ENCODE measurements at regions not wholly inside any gene's neighbourhood (a gene's known extent, or its start where the extent isn't known, plus 50 kb on each side); places are given as distances from the start of the nearest gene placed in this dataset.
A peak's percentile ranks its signal among the peaks of the same experiment; 100 is the strongest.

GRCh38 chr2:125070726-125071505 is 1045.8 kb downstream of the CNTNAP5 start:
- DNase-seq, result no peak

- no peak for DNase-seq
Measured at GRCh38 chr2:125073440-125073839, 1048.4 kb downstream of the CNTNAP5 start.

DNA sequence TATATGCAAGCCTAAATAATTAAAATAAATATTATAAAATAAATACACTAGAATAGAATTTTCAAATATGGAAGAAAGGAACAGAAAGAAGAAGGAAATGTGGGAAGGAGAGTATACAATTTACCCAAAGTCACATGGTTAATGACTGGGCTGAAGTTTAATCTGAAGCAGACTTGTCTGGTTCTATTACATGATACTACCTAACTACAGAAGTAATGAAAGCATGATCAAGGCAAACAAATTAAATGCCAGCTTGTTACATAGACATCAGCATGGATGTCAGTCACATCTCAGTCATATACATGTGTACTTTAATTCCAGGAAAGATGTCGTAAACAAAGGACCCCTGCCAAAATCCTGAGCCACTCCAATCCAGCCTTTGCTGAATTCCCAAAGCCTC is 1060.8 kb downstream of the CNTNAP5 start:
- no peak for DNase-seq

DNA sequence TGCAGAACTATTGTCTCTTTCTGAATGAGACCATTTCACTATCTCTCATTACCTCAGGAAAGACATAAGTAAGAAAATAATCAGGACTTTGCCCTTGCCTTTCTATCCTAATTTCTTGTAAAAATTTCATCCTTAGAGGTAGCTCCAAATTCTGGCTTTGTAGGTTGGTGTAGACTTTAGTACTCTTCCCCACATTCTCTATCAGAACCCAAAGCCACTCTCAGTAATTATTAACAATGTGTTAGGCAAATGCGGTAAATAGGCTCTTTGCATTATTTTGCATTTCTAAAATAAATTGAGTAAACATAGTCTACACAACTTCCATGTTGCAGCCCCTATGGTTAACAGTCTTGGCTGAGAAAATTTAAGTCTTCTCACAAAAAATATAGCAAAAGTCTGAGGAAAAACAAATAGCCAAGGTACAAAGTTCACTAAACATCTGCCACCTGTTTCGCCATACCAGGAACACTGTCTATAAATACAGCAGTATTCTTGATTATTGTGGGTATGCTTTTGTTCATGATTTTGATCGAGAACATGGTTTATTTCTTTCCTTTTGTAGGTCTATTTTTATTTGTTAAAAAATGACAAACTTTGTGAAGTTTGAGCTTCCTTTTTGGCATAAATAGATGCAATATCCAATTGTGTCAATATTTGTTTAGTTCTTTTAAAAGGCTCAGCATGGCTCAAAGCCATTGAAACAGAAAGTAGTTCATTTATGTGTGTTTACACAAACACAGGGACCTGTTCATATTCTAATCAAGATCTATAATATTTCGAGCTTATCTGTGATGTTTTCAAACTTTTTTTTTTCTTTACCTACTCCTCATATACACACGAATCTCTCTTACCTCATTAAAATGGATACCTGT is 1061.5 kb downstream of the CNTNAP5 start:
- DNase-seq, result no peak

GRCh38 chr2:125092276-125093009 is 1067.4 kb downstream of the CNTNAP5 start:
- DNase-seq, result no peak

DNA sequence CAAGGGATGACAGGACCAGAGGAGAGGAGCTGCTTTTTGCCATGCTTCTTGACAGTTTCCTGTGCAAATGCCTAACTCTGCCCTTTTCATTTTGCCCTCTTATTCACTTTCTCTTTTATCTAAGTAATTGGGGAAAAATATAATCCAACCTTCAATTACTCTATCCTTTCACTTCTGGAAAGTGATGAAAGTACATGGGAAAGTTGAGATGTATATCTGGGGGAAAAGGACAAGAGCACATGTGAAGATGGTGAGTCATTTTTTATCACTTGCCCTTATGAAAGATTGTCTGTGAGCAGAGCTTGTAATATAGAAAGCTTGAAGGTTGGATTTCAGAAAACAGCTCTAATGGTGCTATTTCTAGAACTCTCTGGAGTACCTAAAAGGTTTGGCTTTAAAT is 1070.7 kb downstream of the CNTNAP5 start:
- no peak for DNase-seq

- DNase-seq, result no peak
Measured at GRCh38 chr2:125106710-125107109, 1081.6 kb downstream of the CNTNAP5 start.

GRCh38 chr2:125107446-125107845 is 1082.4 kb downstream of the CNTNAP5 start:
- no peak for DNase-seq

DNA sequence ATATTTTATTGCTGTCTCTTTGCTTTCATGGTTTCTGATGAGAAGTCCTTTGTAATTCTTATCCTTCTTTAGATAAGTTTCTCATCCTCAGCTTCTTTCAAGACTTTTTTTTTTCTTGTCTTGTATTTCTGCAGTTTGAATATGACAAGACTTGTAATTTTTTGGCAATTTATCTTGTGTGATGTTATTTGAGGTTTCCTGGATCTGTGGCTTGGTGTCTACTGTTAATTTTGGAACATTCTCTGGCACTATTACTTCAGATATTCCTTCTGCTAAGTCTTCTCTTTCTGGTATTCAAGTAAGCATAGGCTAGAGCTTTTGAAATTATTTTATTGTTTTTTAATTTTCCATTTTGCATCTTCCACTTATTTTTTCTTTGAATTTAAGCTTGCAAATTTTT is 1083.2 kb downstream of the CNTNAP5 start:
- no peak for DNase-seq

DNA sequence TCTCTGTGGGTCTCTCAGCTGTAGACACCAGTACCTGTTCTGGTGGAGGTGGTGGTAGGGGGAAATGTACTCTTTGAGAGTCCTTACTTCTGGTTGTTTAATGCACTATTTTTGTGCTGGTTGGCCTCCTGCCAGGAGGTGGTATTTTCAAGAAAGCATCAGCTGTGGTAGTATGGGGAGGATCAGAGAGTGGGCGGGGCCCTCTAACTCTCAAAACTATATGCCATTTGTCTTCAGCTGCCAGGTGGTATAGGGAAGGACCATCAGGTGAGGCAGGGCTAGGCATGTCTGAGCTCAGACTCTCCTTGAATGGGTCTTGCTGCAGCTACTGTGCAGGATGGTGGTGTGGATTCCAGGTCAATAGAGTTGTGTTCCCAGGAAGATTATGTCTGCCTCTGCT is 1100.8 kb downstream of the CNTNAP5 start:
- no peak for DNase-seq

DNA sequence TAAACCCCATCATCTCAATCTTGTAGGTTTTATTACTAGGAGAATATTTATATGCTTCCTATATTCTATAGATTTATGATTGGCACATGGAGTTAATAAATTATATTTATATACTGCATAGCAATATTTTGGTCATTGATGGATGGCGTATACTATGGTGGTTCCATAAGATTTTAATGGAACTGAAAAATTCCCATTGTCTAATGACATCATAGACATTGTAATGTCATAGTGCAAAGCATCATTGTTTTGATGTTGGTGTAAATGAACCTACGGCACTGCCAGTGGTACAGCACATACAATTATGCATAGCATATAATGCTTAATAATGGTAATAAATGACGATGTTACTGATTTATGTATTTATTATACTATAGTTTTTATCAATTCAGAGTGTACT is 1135.9 kb downstream of the CNTNAP5 start:
- no peak for DNase-seq

- no peak for DNase-seq
Measured at GRCh38 chr2:125167152-125167551, 1142.1 kb downstream of the CNTNAP5 start.

DNA sequence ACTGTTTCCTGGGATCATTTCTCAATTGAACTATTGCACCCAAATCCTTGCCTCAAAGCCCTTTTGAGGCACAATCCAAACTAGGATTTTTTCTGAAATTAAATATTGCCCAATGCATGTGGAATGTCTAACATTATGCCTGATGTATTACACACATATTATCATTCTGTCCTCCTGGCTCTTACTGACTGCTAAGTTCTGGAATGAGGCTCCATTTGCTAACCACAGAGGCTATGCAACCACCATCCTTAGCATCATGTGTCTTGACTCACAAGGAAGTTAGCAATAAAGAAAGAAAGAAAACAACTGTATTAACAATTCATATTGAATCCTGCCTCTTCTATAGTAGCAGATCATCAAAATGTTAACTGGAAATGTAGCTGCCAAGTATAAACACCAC is 1142.7 kb downstream of the CNTNAP5 start:
- no peak for DNase-seq

- no peak for DNase-seq
Measured at GRCh38 chr2:125168442-125168841, 1143.4 kb downstream of the CNTNAP5 start.

DNA sequence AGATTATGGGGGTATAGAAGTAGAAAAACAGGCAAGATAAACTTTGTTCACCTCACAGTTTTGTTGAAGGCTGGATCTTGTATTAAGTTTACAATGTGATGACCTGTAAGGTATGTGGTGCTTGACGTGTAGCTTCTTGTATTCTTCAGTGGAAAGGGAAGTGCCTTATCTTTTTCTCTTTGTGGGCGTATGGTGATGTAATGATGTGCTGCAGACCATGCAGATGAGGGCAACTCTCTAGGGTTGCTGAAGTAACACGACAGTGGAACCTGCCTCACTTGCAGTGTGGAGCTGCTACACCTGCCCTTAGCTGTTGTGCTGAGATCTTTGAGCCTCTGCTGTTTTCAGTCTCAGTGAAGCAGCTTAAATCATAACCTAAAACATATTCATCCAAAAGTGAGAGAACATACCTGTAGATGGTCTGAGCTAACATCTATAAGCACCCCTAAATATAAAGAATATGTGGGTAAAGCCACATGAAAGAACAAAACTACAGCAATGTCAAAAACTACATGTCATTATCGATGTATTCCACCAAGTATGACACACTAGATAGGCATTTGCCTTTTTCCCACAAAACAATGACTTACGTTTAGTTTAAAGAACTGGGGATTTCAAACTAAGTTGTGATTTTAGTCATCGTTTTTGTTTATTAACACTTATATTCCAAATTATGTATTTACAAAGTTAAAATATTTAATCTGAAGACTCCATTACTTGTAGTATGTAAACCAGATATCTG is 1144.1 kb downstream of the CNTNAP5 start:
- DNase-seq, result no peak

- DNase-seq, result no peak
Measured at GRCh38 chr2:125169764-125170146, 1144.7 kb downstream of the CNTNAP5 start.

DNA sequence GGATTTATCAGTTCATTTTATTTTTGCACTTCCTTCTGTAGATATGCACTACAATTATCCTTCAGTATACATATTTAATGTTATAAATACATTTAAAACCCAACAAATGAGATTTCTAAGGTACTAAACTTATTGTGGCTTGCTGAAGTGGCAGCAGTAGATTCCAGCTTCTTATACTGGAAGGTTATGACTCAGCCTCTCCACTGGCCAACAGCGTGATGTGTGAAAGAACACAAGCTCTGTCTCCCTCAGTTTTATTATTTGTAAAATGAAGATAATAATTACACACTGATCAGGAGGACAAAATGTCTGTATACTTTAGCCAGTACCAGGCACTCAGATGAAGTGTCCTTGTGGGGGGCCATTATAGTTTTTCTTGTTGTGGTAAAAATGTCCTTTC is 1147.1 kb downstream of the CNTNAP5 start:
- DNase-seq, result no peak

DNA sequence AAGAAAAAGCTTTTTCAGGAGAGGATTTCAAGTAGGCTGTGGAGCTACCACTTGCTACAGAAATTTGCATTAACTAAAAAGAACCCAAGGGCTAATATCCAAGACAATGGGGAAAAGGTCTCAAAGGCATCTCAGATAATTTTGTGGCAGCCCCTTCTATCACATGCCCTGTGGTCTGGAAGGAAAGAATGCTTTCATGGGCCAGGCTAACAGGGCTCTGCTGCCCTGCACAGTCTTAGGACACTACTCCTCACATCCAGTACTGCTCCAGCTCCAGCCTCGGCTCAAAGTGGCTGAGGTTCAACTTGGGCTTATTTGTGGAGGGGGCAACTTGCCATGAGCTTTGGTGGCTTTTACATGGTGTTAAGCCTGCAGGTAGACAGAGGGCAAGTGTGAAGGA is 1150.3 kb downstream of the CNTNAP5 start:
- DNase-seq, result no peak

- peak; percentile 1 for DNase-seq
Measured at GRCh38 chr2:125185691-125186270, 1160.7 kb downstream of the CNTNAP5 start.

DNA sequence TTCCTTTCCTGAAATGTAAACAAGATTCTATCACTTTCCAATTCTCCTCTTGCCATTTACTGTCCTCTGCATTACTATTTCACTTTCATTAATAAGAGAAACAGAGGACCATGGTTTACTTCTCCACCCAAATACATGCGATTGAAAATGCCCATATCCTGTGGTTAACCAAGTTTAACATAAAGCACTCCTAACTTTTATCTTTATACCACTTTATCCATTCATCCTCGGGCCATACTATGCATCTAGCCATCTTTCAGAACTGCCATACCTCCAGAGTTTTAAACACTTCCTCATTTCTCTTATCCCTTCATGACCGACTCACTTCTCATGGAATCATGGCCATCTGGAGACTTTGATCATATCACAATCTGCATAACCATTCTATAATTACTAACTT is 1182.3 kb downstream of the CNTNAP5 start:
- DNase-seq, result no peak

- no peak for DNase-seq
Measured at GRCh38 chr2:125216321-125216720, 1191.2 kb downstream of the CNTNAP5 start.

GRCh38 chr2:125224188-125224587 is 1199.1 kb downstream of the CNTNAP5 start:
- no peak for DNase-seq
